ENCODE measurements at regions not wholly inside any gene's neighbourhood (a gene's known extent, or its start where the extent isn't known, plus 50 kb on each side); places are given as distances from the start of the nearest gene placed in this dataset.

- ATAC-seq (no peak), DNase-seq (ENCODE audit: low read depth, low spot score) (no peak)
- Histone ChIP-seq H3K9me3 (ENCODE audit: control insufficient read depth, insufficient read depth, low read depth, low read length) (no peaks in the 10 kb centered on the region), H3K4me3 (ENCODE audit: low read depth in 2 of 2, low read length in 2 of 2) (no peak overlapping the region), H3K27me3 (ENCODE audit: control insufficient read depth, insufficient read depth, low read length) (no peaks in the 10 kb centered on the region), H3K27ac (ENCODE audit: low read length) (no peak overlapping the region), H3K36me3 (ENCODE audit: control insufficient read depth, insufficient read depth, low read length) (no peaks in the 10 kb centered on the region), H3K4me1 (ENCODE audit: control insufficient read depth, insufficient read depth, low read length) (no peaks in the 10 kb centered on the region)
- in situ Hi-C loops (cut with HindIII; ENCODE audit: low pct_unique_long_range_greater_than_20kb, low sequenced_read_pairs) (no loop called here), intact Hi-C loops (cut with micrococcal nuclease; ENCODE audit: unreplicated experiment) (no loop called here)
- CTCF ChIA-PET, result no interaction called here
- POLR2A ChIA-PET, result no interaction called here
- BruUV-seq (replicated peaks), result no TSS peak
- TF ChIP-seq CTCF (IDR thresholded peaks at IDR 0.05) (no peak), SIN3A (IDR thresholded peaks at IDR 0.05; ENCODE audit: borderline replicate concordance, insufficient read depth, low read depth, low read length) (no peak), TCF7L2 (IDR thresholded peaks at IDR 0.05; ENCODE audit: low read depth, low read length) (no peak), REST (IDR thresholded peaks at IDR 0.05; ENCODE audit: insufficient read depth in 1 of 2, low read depth in 2 of 2, low read length in 1 of 2) (no peak), POLR2AphosphoS5 (IDR thresholded peaks at IDR 0.05; ENCODE audit: low read depth, low read length) (no peak)
These were observed 1052.6 kb downstream of the ADGRL3 start for GRCh38 chr4:62252728-62253127.

DNA sequence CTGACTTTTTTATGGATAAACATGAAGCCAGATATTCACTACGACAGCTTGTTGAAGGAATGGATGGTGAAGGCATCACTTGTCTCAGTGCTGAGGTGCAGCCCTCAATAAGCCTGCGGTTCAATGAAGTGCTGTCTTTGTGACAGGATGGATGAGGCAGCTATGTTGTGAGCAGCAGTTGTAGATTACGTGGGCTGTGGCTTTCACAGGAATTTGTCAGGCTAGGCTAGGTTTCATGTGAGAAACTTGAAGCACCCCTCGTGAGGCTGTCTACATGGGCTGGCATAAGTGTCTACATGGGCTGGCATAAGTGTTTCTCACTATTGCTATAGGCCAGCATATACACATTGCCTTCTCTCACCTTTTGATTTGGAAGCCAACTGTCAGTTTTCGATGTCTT, 1050.0 kb downstream of the ADGRL3 start:
- intact Hi-C loops (cut with micrococcal nuclease; ENCODE audit: unreplicated experiment), result no loop called here
- in situ Hi-C loops (cut with HindIII; ENCODE audit: low pct_unique_long_range_greater_than_20kb, low sequenced_read_pairs), result no loop called here
- Histone ChIP-seq H3K36me3 (ENCODE audit: control insufficient read depth, insufficient read depth, low read length) (no peaks in the 10 kb centered on the region), H3K27ac (ENCODE audit: low read length) (no peak overlapping the region), H3K9me3 (ENCODE audit: control insufficient read depth, insufficient read depth, low read depth, low read length) (no peaks in the 10 kb centered on the region), H3K4me1 (ENCODE audit: control insufficient read depth, insufficient read depth, low read length) (no peaks in the 10 kb centered on the region), H3K4me3 (ENCODE audit: low read depth in 2 of 2, low read length in 2 of 2) (no peak overlapping the region), H3K27me3 (ENCODE audit: control insufficient read depth, insufficient read depth, low read length) (no peaks in the 10 kb centered on the region)
- ChIA-PET POLR2A (no interaction called here), CTCF (no interaction called here)
- no peak for ATAC-seq
- TF ChIP-seq REST (IDR thresholded peaks at IDR 0.05; ENCODE audit: insufficient read depth in 1 of 2, low read depth in 2 of 2, low read length in 1 of 2), result no peak
- no peak for TF ChIP-seq TCF7L2 (IDR thresholded peaks at IDR 0.05; ENCODE audit: low read depth, low read length)
- TF ChIP-seq SIN3A (IDR thresholded peaks at IDR 0.05; ENCODE audit: borderline replicate concordance, insufficient read depth, low read depth, low read length), result no peak
- TF ChIP-seq POLR2AphosphoS5 (IDR thresholded peaks at IDR 0.05; ENCODE audit: low read depth, low read length), result no peak
- no peak for TF ChIP-seq CTCF (IDR thresholded peaks at IDR 0.05)
- DNase-seq (ENCODE audit: low read depth, low spot score), result no peak
- no TSS peak for BruUV-seq (replicated peaks)

All from Panc1 (cell line).